IMR-90 (cell line): ENCODE measurements at regions not wholly inside any gene's neighbourhood (a gene's known extent, or its start where the extent isn't known, plus 50 kb on each side); places are given as distances from the start of the nearest gene placed in this dataset.
A peak's percentile ranks its signal among the peaks of the same experiment; 100 is the strongest.

Source experiments
- ATAC-seq: fragments of 200-7000 bp; cut with Tn5 transposase; 2 replicates; pipeline ENCODE4 v1.9.1; 2020; ENCODE audit warnings: low read depth, mild to moderate bottlenecking, moderate library complexity
- BruUV-seq: library from RNA; stranded (reverse); fragments of 400-500 nt; replicated peaks from 2 replicates; lab custom pipeline; 2021; lab: Mats Ljungman, UMichigan
- CTCF ChIA-PET: fragments of 300-600 bp; formaldehyde crosslinking; extraction: SDS; loops from one replicate; lab custom pipeline; 2021; ENCODE audit warnings: antibody characterized with exemption; lab: Yijun Ruan, JAX
- POLR2A ChIA-PET: fragments of 300-600 bp; sonication (Branson Sonifier 250); formaldehyde crosslinking; loops from one replicate; lab custom pipeline; 2022; ENCODE audit warnings: antibody characterized with exemption; ENCODE audit not compliant: unreplicated experiment; lab: Charles Lee
- DNase-seq: peaks from one replicate; pipeline ENCODE4 v3.0.0; 2013
- H2AFZ ChIP-seq: replicated peaks from 2 replicates; pipeline ENCODE3; 2013; ENCODE audit warnings: low read length, mild to moderate bottlenecking; ENCODE audit not compliant: poor library complexity
- H2AK5ac ChIP-seq: 2 replicates; pipeline ENCODE4 v1.6.1; 2013; ENCODE audit warnings: low read depth, low read length, inconsistent platforms
- H2AK9ac ChIP-seq: replicated peaks from 2 replicates; pipeline ENCODE3; 2013; ENCODE audit warnings: mild to moderate bottlenecking, low read depth, low read length, moderate library complexity; ENCODE audit not compliant: poor library complexity
- H2BK120ac ChIP-seq: 2 replicates; pipeline ENCODE4 v1.6.1; 2013; ENCODE audit warnings: low read depth, low read length, inconsistent platforms
- H2BK15ac ChIP-seq: 3 replicates; pipeline ENCODE4 v1.6.1; 2013; ENCODE audit warnings: low read depth, low read length, inconsistent platforms
- H2BK20ac ChIP-seq: 2 replicates; pipeline ENCODE4 v1.6.1; 2013; ENCODE audit warnings: low read depth, mild to moderate bottlenecking, inconsistent platforms, low read length, moderate library complexity
- H2BK5ac ChIP-seq: 2 replicates; pipeline ENCODE4 v1.6.1; 2013; ENCODE audit warnings: mild to moderate bottlenecking, low read depth, low read length, inconsistent platforms; ENCODE audit not compliant: poor library complexity, severe bottlenecking
- H3K14ac ChIP-seq: replicated peaks from 2 replicates; pipeline ENCODE4 v1.6.1; 2013; ENCODE audit warnings: low read depth, low read length, inconsistent platforms
- H3K18ac ChIP-seq: 2 replicates; pipeline ENCODE4 v1.6.1; 2013; ENCODE audit warnings: low read depth, low read length, control low read depth
- H3K23ac ChIP-seq: 2 replicates; pipeline ENCODE4 v1.6.1; 2013; ENCODE audit warnings: low read depth, low read length, inconsistent platforms
- H3K27ac ChIP-seq: 2 replicates; pipeline ENCODE4 v1.5.1; 2013; ENCODE audit warnings: mild to moderate bottlenecking, control low read depth, low read length; ENCODE audit not compliant: insufficient read depth
- H3K27me3 ChIP-seq: 2 replicates; pipeline ENCODE4 v1.6.1; 2013; ENCODE audit warnings: low read length; ENCODE audit not compliant: control insufficient read depth, insufficient read depth
- H3K36me3 ChIP-seq: 2 replicates; pipeline ENCODE4 v1.6.1; 2013; ENCODE audit warnings: low read length, mixed read lengths; ENCODE audit not compliant: control insufficient read depth, insufficient read depth
- H3K4ac ChIP-seq: 2 replicates; pipeline ENCODE4 v1.6.1; 2013; ENCODE audit warnings: low read depth, low read length, inconsistent platforms
- H3K4me1 ChIP-seq: 2 replicates; pipeline ENCODE4 v1.6.1; 2013; ENCODE audit warnings: low read length, mixed read lengths; ENCODE audit not compliant: control insufficient read depth, insufficient read depth
- H3K4me2 ChIP-seq: 2 replicates; pipeline ENCODE4 v1.6.1; 2013; ENCODE audit warnings: low read depth, mild to moderate bottlenecking, control low read depth, low read length, moderate library complexity
- H3K4me3 ChIP-seq: 2 replicates; pipeline ENCODE4 v1.5.1; 2013; ENCODE audit warnings: low read depth, mild to moderate bottlenecking, control low read depth, low read length, moderate library complexity; ENCODE audit not compliant: insufficient read depth
- H3K56ac ChIP-seq: 2 replicates; pipeline ENCODE4 v1.6.1; 2013; ENCODE audit warnings: low read length, inconsistent platforms; ENCODE audit not compliant: insufficient read depth; ENCODE audit errors: extremely low read depth
- H3K79me1 ChIP-seq, 2 experiments: 2 replicates each; pipeline ENCODE4 v1.6.1; 2013; ENCODE audit warnings: low read length in 2 of 2, inconsistent platforms in 1 of 2, low read depth in 1 of 2
- H3K9ac ChIP-seq: 2 replicates; pipeline ENCODE4 v1.6.1; 2013; ENCODE audit warnings: low read depth, low read length, control low read depth
- H3K9me1 ChIP-seq: 2 replicates; pipeline ENCODE4 v1.6.1; 2013; ENCODE audit warnings: low read length, inconsistent platforms; ENCODE audit not compliant: insufficient read depth
- H3K9me3 ChIP-seq: 2 replicates; pipeline ENCODE4 v1.6.1; 2013; ENCODE audit warnings: low read length; ENCODE audit not compliant: control insufficient read depth, insufficient read depth
- H4K20me1 ChIP-seq: 2 replicates; pipeline ENCODE4 v1.6.1; 2013; ENCODE audit warnings: low read length, inconsistent platforms; ENCODE audit not compliant: insufficient read depth
- H4K5ac ChIP-seq: 2 replicates; pipeline ENCODE4 v1.6.1; 2013; ENCODE audit warnings: mild to moderate bottlenecking, low read depth, low read length, control low read depth
- H4K8ac ChIP-seq, 2 experiments: 2 replicates each; pipeline ENCODE4 v1.6.1; 2013; ENCODE audit warnings: low read depth in 2 of 2, low read length in 2 of 2, control low read depth in 1 of 2, inconsistent platforms in 1 of 2
- H4K91ac ChIP-seq: 2 replicates; pipeline ENCODE4 v1.6.1; 2013; ENCODE audit warnings: low read depth, low read length, inconsistent platforms; ENCODE audit not compliant: insufficient read depth
- CHD1 ChIP-seq: IDR thresholded peaks from 2 replicates; pipeline ENCODE4 v1.6.1; 2012; ENCODE audit warnings: low read depth, low read length, improper control_type of control experiment
- CTCF ChIP-seq: conservative IDR thresholded peaks from 2 replicates; pipeline ENCODE4 v1.5.1; 2012; ENCODE audit warnings: mild to moderate bottlenecking, low read depth, low read length, improper control_type of control experiment
- MAFK ChIP-seq: IDR thresholded peaks from 2 replicates; pipeline ENCODE4 v1.6.1; 2012; ENCODE audit warnings: low read depth, low read length, improper control_type of control experiment
- NFE2L2 ChIP-seq: fragments of 150-350 bp; IDR thresholded peaks from 2 replicates; pipeline ENCODE4 v1.6.1; 2016; ENCODE audit warnings: low read depth, mild to moderate bottlenecking, low read length
- RAD21 ChIP-seq: IDR thresholded peaks from 2 replicates; pipeline ENCODE4 v1.6.1; 2012; ENCODE audit warnings: low read length, improper control_type of control experiment
- RCOR1 ChIP-seq: IDR thresholded peaks from 2 replicates; pipeline ENCODE4 v1.6.1; 2012; ENCODE audit warnings: mild to moderate bottlenecking, low read length, improper control_type of control experiment; ENCODE audit not compliant: insufficient replicate concordance
- WGBS, 2 experiments: methylation state at CpG; one replicate each; pipeline versions ENCODE4 v1.1.5 to v1.1.7; 2013; ENCODE audit warnings: missing lambda C conversion rate in 2 of 2; ENCODE audit not compliant: insufficient read length in 1 of 2; ENCODE audit errors: extremely low coverage in 2 of 2; 5-methylcytosine and 5-hydroxymethylcytosine counted together
- dilution Hi-C: fragments of 300-500 bp; cut with HindIII; formaldehyde crosslinking; loops from one replicate; pipeline ENCODE4 v1.14.3; 2018; ENCODE audit warnings: low sequenced_read_pairs; ENCODE audit not compliant: unreplicated experiment
- in situ Hi-C: fragments of 300-500 bp; cut with MboI; formaldehyde crosslinking; loops from 3 replicates; pipeline ENCODE4 v1.14.3; 2019; ENCODE audit warnings: low sequenced_read_pairs, inconsistent platforms, mixed read lengths
- intact Hi-C: fragments of 100-400 bp; cut with micrococcal nuclease; formaldehyde crosslinking; loops from 2 replicates; pipeline ENCODE4 v1.10.0; 2022

- BruUV-seq, result no TSS peak
- peaks cover 2% of the 10 kb centered on the region; the same call in 1 of the 2 replicates for H3K9me3 ChIP-seq
- peaks cover 15% of the 10 kb centered on the region for H3K4me1 ChIP-seq
- H2BK20ac ChIP-seq, result peak overlapping the region; percentile 81
- no peak overlapping the region for H3K56ac ChIP-seq
- CTCF ChIA-PET, result interaction anchor here (0.6 kb wide), 1 partner anchor 188 kb away, joined by 3 read pairs; no protein-coding TSS in a partner anchor
- H3K36me3 ChIP-seq, result no peaks in the 10 kb centered on the region
- H3K4me2 ChIP-seq, result peak overlapping the region; percentile 14; the same call in 1 of the 2 replicates
- H3K27ac ChIP-seq, result no peak overlapping the region
- dilution Hi-C loops (no loop called here), in situ Hi-C loops (no loop called here), intact Hi-C loops (no loop called here)
- no peaks in the 10 kb centered on the region for H3K79me1 ChIP-seq
- H3K18ac ChIP-seq, result peak overlapping the region; percentile 69; the same call in 1 of the 2 replicates
- DNase-seq (no peak), ATAC-seq (no peak; the same call in 1 of the 2 replicates)
- no peak overlapping the region for H2BK5ac ChIP-seq
- H3K9ac ChIP-seq, result no peak overlapping the region
- H4K20me1 ChIP-seq, result no peaks in the 10 kb centered on the region
- H2BK120ac ChIP-seq, result peak overlapping the region; percentile 30; the same call in 1 of the 2 replicates
- no peak overlapping the region for H3K23ac ChIP-seq
- H4K5ac ChIP-seq, result no peak overlapping the region; the same call in 1 of the 2 replicates
- no peak overlapping the region for H3K14ac ChIP-seq
- H2AFZ ChIP-seq, result no peak overlapping the region
- POLR2A ChIA-PET, result no interaction called here
- H4K91ac ChIP-seq, result peak overlapping the region; percentile 31; the same call in 1 of the 2 replicates
- no peak overlapping the region for H2AK5ac ChIP-seq
- no peak for TF ChIP-seq CHD1
- TF ChIP-seq MAFK, result no peak
- TF ChIP-seq RAD21, result no peak
- TF ChIP-seq NFE2L2, result no peak
- no peak for TF ChIP-seq CTCF
- TF ChIP-seq RCOR1, result no peak
- H4K8ac ChIP-seq, result no peak overlapping the region
- H3K9me1 ChIP-seq, result no peaks in the 10 kb centered on the region; the same call in 1 of the 2 replicates
- 43% methylated on average over 1 of the region's 2 CpGs; no CpG with 5 or more reads in 1 of the 2 experiments for WGBS, 2 experiments
- no peaks in the 10 kb centered on the region for H3K27me3 ChIP-seq
- H3K4me3 ChIP-seq, result no peak overlapping the region
- H3K4ac ChIP-seq, result no peak overlapping the region
- H2AK9ac ChIP-seq, result no peak overlapping the region
- 0 out of 3 replicates have a peak overlapping the region, but pooled peaks have one; percentile 28 for H2BK15ac ChIP-seq
Observed at GRCh38 chr1:99559166-99559565, 86.7 kb upstream of the PALMD start.
